ENCODE measurements at regions not wholly inside any gene's neighbourhood (a gene's known extent, or its start where the extent isn't known, plus 50 kb on each side); places are given as distances from the start of the nearest gene placed in this dataset.

- H3K27ac ChIP-seq: no peak overlapping the region
- no peak for TF ChIP-seq ZFX (IDR thresholded peaks at IDR 0.05)
- no peak for TF ChIP-seq CTCF (conservative IDR thresholded peaks at IDR 0.05)
Observed at GRCh38 chr4:96056346-96056934, 216.5 kb downstream of the PDHA2 start.

- no peak overlapping the region for H3K27ac ChIP-seq
- TF ChIP-seq CTCF (conservative IDR thresholded peaks at IDR 0.05): no peak
- TF ChIP-seq ZFX (IDR thresholded peaks at IDR 0.05): no peak
Observed at GRCh38 chr4:96063639-96064038, 223.7 kb downstream of the PDHA2 start.

- no peak overlapping the region for H3K27ac ChIP-seq
- TF ChIP-seq ZFX (IDR thresholded peaks at IDR 0.05) (no peak), CTCF (conservative IDR thresholded peaks at IDR 0.05) (no peak)
Observed at GRCh38 chr4:96073461-96073860, 233.6 kb downstream of the PDHA2 start.

GRCh38 chr4:96092151-96092705, 252.3 kb downstream of the PDHA2 start:
- TF ChIP-seq ZFX (IDR thresholded peaks at IDR 0.05) (no peak), CTCF (conservative IDR thresholded peaks at IDR 0.05) (no peak)
- H3K27ac ChIP-seq: no peak overlapping the region

GRCh38 chr4:96093057-96093456, 253.2 kb downstream of the PDHA2 start:
- no peak for TF ChIP-seq CTCF (conservative IDR thresholded peaks at IDR 0.05)
- TF ChIP-seq ZFX (IDR thresholded peaks at IDR 0.05): no peak
- no peak overlapping the region for H3K27ac ChIP-seq

GRCh38 chr4:96093563-96093962, 253.7 kb downstream of the PDHA2 start:
- H3K27ac ChIP-seq: no peak overlapping the region
- TF ChIP-seq CTCF (conservative IDR thresholded peaks at IDR 0.05): no peak
- no peak for TF ChIP-seq ZFX (IDR thresholded peaks at IDR 0.05)

GRCh38 chr4:96094183-96094582, 254.3 kb downstream of the PDHA2 start:
- TF ChIP-seq ZFX (IDR thresholded peaks at IDR 0.05) (no peak), CTCF (conservative IDR thresholded peaks at IDR 0.05) (no peak)
- H3K27ac ChIP-seq: no peak overlapping the region
